Naive B cell (primary cell): ENCODE measurements at regions not wholly inside any gene's neighbourhood (a gene's known extent, or its start where the extent isn't known, plus 50 kb on each side); places are given as distances from the start of the nearest gene placed in this dataset.

Experiments
- ATAC-seq, 2 donors: fragments of 150-1000 bp; cut with Tn5 transposase; 2 replicates each; pipeline ENCODE4 v1.10.0; 2021; ENCODE audit warnings: low read depth in 2 of 2, mild to moderate bottlenecking in 2 of 2, moderate library complexity in 2 of 2
- DNase-seq: peaks from one replicate; pipeline ENCODE4 v3.0.0; 2022
- H3K27ac Mint-ChIP-seq, 6 donors: one replicate each; pipeline ENCODE4 v1.8.0; 2020 to 2022; ENCODE audit warnings: mild to moderate bottlenecking in 6 of 6, mixed read lengths in 6 of 6, moderate library complexity in 5 of 6, inconsistent platforms in 2 of 6
- H3K27me3 Mint-ChIP-seq, 3 donors: one replicate each; pipeline ENCODE4 v1.8.0; 2021 to 2022; ENCODE audit warnings: mixed read lengths in 3 of 3, mild to moderate bottlenecking in 1 of 3
- H3K36me3 Mint-ChIP-seq, 2 donors: one replicate each; pipeline ENCODE4 v1.8.0; 2020 to 2022; ENCODE audit warnings: mixed read lengths in 2 of 2, inconsistent platforms in 1 of 2, mild to moderate bottlenecking in 1 of 2
- H3K4me1 Mint-ChIP-seq, 3 donors: one replicate each; pipeline ENCODE4 v1.8.0; 2020 to 2022; ENCODE audit warnings: mixed read lengths in 3 of 3, inconsistent platforms in 1 of 3, mild to moderate bottlenecking in 1 of 3, moderate library complexity in 1 of 3
- H3K4me3 Mint-ChIP-seq, 8 donors: one replicate each; pipeline ENCODE4 v1.8.0; 2020 to 2022; ENCODE audit warnings: mild to moderate bottlenecking in 8 of 8, mixed read lengths in 8 of 8, moderate library complexity in 8 of 8, inconsistent platforms in 2 of 8
- H3K9me3 Mint-ChIP-seq, 7 donors: one replicate each; pipeline ENCODE4 v1.8.0; 2020 to 2022; ENCODE audit warnings: mixed read lengths in 7 of 7, mild to moderate bottlenecking in 5 of 7, inconsistent platforms in 2 of 7, moderate library complexity in 1 of 7

DNA sequence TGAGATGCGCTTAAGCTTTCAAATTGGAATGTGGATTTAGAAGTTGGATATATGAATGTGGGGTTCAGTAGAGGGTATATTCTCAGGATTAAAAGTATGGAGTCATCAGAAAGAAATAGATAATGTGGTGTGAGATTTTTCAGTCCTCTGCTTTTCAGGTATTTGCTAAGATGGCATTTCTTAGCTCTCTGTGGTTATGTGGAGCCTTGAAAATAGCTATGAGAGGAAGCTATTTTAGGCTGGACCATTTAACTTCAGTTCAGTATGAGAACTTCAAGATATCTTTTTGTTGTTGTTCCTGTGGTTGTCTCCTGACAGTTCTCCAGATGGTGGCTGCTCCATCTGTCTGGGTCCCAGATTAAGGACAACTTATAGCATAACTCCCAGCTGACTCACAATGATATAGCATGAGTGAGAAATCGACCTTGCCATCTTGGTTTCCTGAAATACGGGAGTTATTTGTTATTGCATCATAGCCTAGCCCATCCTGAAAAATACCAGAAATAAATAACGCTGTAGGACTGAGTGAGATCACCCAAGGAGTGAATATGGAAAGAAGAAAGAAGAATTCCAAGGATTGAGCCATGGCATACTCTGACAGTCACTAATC, 461.5 kb downstream of the ANXA1 start:
- no peaks in the 10 kb centered on the region for H3K4me1 Mint-ChIP-seq
- DNase-seq: no peak
- H3K27me3 Mint-ChIP-seq: no peaks in the 10 kb centered on the region
- peaks cover 0 to 4% (median 2%) of the 10 kb centered on the region in 7 donors for H3K9me3 Mint-ChIP-seq
- H3K27ac Mint-ChIP-seq: no peak overlapping the region
- ATAC-seq: no peak
- H3K4me3 Mint-ChIP-seq: no peak overlapping the region
- H3K36me3 Mint-ChIP-seq: no peaks in the 10 kb centered on the region

DNA sequence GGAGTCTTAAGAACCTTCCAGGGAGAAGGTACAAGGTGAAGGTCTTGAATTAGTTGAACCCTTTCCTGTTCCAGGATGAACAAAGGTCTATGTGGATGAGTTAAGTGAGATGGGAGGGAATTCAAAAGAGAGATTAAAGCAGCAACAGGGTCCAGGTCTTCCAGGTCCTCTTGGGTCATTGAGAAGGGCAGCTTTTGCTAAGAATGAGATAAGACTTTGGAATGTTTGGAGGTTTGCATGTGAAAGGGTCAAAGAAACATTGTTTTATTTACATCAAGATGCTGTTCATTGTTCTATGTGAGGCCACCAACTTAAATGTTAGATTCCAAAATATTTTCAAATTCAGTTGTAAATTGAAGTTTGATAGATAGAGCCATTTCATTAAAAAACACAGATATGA, 463.9 kb downstream of the ANXA1 start:
- ATAC-seq (no peak), DNase-seq (no peak)
- Mint-ChIP-seq H3K4me3 (no peak overlapping the region), H3K4me1 (no peaks in the 10 kb centered on the region), H3K27ac (no peak overlapping the region), H3K36me3 (no peaks in the 10 kb centered on the region), H3K27me3 (no peaks in the 10 kb centered on the region), H3K9me3 (peaks cover 0 to 8% (median 3%) of the 10 kb centered on the region in 7 donors)

DNA sequence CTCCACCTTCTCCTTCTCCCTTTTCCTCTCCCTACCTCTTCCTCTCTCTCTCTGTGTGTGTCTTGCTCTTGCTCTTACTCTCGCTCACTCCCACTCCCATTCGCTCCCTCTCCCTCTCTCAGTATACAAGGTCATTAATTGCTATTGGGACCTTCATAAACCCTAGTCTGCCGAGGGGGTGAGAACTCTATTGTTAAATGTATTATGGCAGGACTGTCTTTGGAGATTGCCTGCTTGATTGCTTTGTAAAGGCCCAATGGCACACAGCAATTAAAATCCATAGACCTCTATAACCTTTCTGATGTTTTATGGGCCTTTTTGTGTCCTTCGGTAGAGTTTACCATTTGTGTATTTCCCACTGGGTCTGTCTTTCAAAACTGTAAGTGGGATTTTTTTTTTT, 465.9 kb downstream of the ANXA1 start:
- H3K27ac Mint-ChIP-seq: no peak overlapping the region
- DNase-seq: no peak
- H3K4me3 Mint-ChIP-seq: no peak overlapping the region
- ATAC-seq: no peak
- H3K27me3 Mint-ChIP-seq: no peaks in the 10 kb centered on the region
- H3K9me3 Mint-ChIP-seq: peaks cover 0 to 8% (median 3%) of the 10 kb centered on the region in 7 donors
- H3K36me3 Mint-ChIP-seq: no peaks in the 10 kb centered on the region
- no peaks in the 10 kb centered on the region for H3K4me1 Mint-ChIP-seq

- no peak overlapping the region for H3K4me3 Mint-ChIP-seq
These were observed 489.3 kb downstream of the ANXA1 start for GRCh38 chr9:73640971-73641370.

GRCh38 chr9:73643379-73644013, 491.8 kb downstream of the ANXA1 start:
- DNase-seq (no peak), ATAC-seq (no peak)
- H3K27me3 Mint-ChIP-seq: no peaks in the 10 kb centered on the region
- H3K27ac Mint-ChIP-seq: no peak overlapping the region
- no peaks in the 10 kb centered on the region for H3K36me3 Mint-ChIP-seq
- no peak overlapping the region for H3K4me3 Mint-ChIP-seq
- no peaks in the 10 kb centered on the region for H3K4me1 Mint-ChIP-seq
- H3K9me3 Mint-ChIP-seq: peaks cover 0 to 12% (median 0%) of the 10 kb centered on the region in 7 donors

More at GRCh38 chr9:73640971-73641370, 489.3 kb downstream of the ANXA1 start:
- no peak for ATAC-seq
- no peak for DNase-seq
- Mint-ChIP-seq H3K4me1 (no peaks in the 10 kb centered on the region), H3K36me3 (no peaks in the 10 kb centered on the region), H3K27me3 (no peaks in the 10 kb centered on the region), H3K27ac (no peak overlapping the region), H3K9me3 (peaks cover 0 to 8% (median 2%) of the 10 kb centered on the region in 7 donors)

GRCh38 chr9:73647560-73647959, 495.9 kb downstream of the ANXA1 start:
- no peak for ATAC-seq
- H3K27ac Mint-ChIP-seq: no peak overlapping the region
- no peaks in the 10 kb centered on the region for H3K4me1 Mint-ChIP-seq
- H3K27me3 Mint-ChIP-seq: no peaks in the 10 kb centered on the region
- H3K9me3 Mint-ChIP-seq: peaks cover 0 to 9% (median 3%) of the 10 kb centered on the region in 7 donors
- no peak for DNase-seq
- H3K4me3 Mint-ChIP-seq: no peak overlapping the region
- H3K36me3 Mint-ChIP-seq: no peaks in the 10 kb centered on the region

DNA sequence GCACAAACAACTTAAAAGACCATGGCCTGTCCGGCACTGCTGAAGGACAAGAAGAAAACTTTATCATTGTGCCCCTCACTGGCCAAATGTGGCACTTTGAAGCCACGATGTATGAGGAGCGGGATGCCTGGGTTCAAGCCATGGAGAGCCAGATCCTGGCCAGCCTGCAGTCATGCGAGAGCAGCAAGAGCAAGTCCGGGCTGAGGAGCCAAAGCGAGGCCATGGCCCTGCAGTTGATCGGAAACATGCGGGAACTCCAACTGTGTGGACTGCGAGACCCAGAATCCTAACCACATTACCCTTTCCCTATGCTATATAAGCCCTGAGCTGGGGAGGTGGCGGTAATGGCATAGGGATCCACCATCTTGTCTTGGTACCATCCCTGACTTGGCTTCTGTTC, 497.9 kb downstream of the ANXA1 start:
- no peak for ATAC-seq
- no peak for DNase-seq
- no peak overlapping the region for H3K4me3 Mint-ChIP-seq
- no peaks in the 10 kb centered on the region for H3K36me3 Mint-ChIP-seq
- no peaks in the 10 kb centered on the region for H3K4me1 Mint-ChIP-seq
- no peak overlapping the region for H3K27ac Mint-ChIP-seq
- H3K9me3 Mint-ChIP-seq: peaks cover 0 to 9% (median 3%) of the 10 kb centered on the region in 7 donors
- no peaks in the 10 kb centered on the region for H3K27me3 Mint-ChIP-seq

DNA sequence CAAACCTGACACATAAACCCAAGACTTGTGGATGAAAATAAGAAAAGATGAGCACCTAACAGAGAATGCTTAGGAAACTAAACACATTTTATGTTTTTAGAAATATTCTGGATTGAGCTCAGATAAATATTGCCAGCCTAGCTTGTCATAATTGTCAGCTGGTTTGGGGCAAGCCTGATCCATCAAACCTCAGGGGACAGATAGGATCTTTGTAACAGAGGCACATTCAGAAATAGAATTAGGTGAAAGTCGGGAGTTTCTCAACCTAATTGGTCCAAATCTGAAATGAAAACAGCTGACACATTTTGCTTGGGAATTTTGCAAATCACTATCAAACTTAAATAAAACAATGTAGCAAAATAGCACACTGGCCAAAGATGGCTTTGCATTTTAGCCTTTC, 503.7 kb downstream of the ANXA1 start:
- no peak for ATAC-seq
- Mint-ChIP-seq H3K36me3 (no peaks in the 10 kb centered on the region), H3K4me1 (no peaks in the 10 kb centered on the region), H3K9me3 (peaks cover 0 to under 1% (median 0%) of the 10 kb centered on the region in 7 donors), H3K27ac (no peak overlapping the region), H3K4me3 (no peak overlapping the region), H3K27me3 (no peaks in the 10 kb centered on the region)
- DNase-seq: no peak

DNA sequence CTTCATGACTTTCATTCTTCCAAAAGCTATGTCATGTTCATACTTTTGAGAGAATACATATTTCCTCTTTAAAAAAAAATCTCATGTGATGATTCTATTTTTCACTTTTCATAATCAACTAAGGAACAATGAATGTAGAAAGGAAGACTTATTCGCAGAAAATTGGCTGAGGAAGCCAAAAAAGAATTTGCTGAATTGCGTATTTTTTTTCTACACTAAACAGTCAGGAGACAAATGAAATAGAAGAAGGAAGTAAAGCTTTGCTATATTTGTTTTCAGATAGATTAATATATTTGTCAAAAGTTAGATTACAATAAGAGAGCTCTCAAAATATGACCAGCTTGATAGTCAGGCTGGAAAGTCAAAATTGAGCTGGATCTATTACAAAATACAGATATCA, 504.2 kb downstream of the ANXA1 start:
- no peaks in the 10 kb centered on the region for H3K9me3 Mint-ChIP-seq
- H3K4me3 Mint-ChIP-seq: no peak overlapping the region
- DNase-seq (no peak), ATAC-seq (no peak)
- H3K27ac Mint-ChIP-seq: no peak overlapping the region
- no peaks in the 10 kb centered on the region for H3K36me3 Mint-ChIP-seq
- no peaks in the 10 kb centered on the region for H3K4me1 Mint-ChIP-seq
- H3K27me3 Mint-ChIP-seq: no peaks in the 10 kb centered on the region

DNA sequence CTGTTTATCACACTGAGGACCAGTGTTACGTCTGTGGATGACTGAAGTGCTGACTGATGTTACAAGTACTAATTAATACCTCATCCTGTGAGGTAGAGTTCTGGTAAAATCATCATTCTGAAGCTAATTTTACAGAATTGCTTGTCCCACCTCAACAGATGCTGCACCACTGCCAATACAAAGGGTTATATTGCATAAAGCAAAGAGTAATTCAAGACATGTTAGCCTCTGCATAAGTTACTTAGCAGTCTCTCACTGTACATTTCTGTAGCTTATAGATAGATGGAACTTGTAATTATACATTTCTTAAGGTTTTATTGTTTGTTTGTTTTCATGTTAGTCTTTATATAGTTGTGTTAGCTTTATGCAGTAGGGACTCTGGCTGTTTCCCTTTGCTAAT, 513.6 kb downstream of the ANXA1 start:
- peaks cover 0 to 4% (median 0%) of the 10 kb centered on the region in 7 donors for H3K9me3 Mint-ChIP-seq
- H3K27ac Mint-ChIP-seq: no peak overlapping the region

DNA sequence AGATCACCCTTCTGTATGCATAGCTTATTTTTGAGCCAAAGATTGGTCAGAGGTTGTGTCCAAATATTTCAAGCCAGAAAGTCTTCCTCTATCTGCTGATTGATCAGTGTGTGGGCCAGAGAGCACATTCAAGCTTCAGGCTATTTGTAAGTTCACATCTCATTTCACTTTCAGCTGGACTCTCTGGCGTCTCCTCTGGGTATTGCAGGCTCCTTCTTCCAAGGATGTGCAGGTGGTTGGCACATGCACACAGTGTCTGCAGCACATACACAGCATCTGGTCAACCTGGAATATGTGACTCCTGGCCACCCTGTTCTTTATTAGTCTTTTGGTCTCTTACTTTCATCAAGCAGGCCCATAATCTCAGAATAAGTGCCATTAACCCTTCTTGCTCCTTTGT, 516.1 kb downstream of the ANXA1 start:
- Mint-ChIP-seq H3K27ac (no peak overlapping the region), H3K36me3 (no peaks in the 10 kb centered on the region), H3K4me3 (no peak overlapping the region), H3K9me3 (peaks cover 0 to 3% (median 0%) of the 10 kb centered on the region in 7 donors), H3K27me3 (no peaks in the 10 kb centered on the region), H3K4me1 (no peaks in the 10 kb centered on the region)
- no peak for ATAC-seq
- no peak for DNase-seq

More for the DNA sequence above, 513.6 kb downstream of the ANXA1 start:
- Mint-ChIP-seq H3K4me3 (no peak overlapping the region), H3K36me3 (no peaks in the 10 kb centered on the region), H3K27me3 (no peaks in the 10 kb centered on the region), H3K4me1 (no peaks in the 10 kb centered on the region)
- ATAC-seq: no peak
- no peak for DNase-seq

DNA sequence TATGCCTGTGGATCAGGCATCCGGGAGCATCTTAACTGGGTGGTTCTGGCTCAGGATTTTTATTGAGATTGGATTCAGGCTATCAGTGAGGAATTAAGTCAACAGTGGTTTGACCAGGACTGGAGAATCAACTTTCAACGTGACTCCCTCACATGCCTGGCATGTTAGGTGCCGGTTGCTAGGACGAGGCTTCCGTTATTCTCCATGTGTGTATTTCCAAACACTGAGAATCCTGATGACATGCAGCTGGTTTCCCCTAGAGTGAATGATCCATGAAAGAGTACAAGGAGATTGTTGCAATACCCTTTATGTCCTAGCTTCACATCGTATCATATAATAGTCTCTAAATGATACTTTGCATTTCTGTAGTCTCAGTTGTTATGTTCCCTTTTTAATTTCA, 529.2 kb downstream of the ANXA1 start:
- no peak overlapping the region for H3K27ac Mint-ChIP-seq
- H3K36me3 Mint-ChIP-seq: no peaks in the 10 kb centered on the region
- H3K4me3 Mint-ChIP-seq: no peak overlapping the region
- ATAC-seq (no peak), DNase-seq (no peak)
- no peaks in the 10 kb centered on the region for H3K4me1 Mint-ChIP-seq
- H3K27me3 Mint-ChIP-seq: no peaks in the 10 kb centered on the region
- H3K9me3 Mint-ChIP-seq: peaks cover 0 to 13% (median 4%) of the 10 kb centered on the region in 7 donors

DNA sequence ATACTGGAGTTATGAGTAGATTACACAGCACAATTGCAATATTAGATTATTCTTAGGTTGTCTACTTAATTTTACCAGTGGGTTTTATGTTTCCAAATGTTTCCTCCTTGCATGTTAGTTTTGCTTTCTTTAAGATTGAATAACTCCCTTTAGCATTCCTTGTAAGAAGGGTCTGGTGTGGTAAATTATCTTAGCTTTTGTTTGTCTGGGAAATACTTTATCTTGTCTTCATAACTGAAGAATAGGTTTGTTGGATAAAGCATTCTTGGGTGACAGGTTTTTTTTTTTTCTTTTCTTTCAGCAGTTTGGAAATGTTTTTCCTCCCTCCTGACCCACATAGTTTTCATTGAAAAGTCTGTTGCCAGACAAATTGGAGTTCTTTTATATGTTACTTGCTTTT, 531.1 kb downstream of the ANXA1 start:
- DNase-seq: no peak
- no peaks in the 10 kb centered on the region for H3K27me3 Mint-ChIP-seq
- H3K4me1 Mint-ChIP-seq: no peaks in the 10 kb centered on the region
- no peak for ATAC-seq
- no peak overlapping the region for H3K4me3 Mint-ChIP-seq
- H3K36me3 Mint-ChIP-seq: no peaks in the 10 kb centered on the region
- H3K27ac Mint-ChIP-seq: no peak overlapping the region
- peaks cover 0 to 13% (median 4%) of the 10 kb centered on the region in 7 donors for H3K9me3 Mint-ChIP-seq

- no peak for DNase-seq
- Mint-ChIP-seq H3K27ac (no peak overlapping the region), H3K4me1 (no peaks in the 10 kb centered on the region)
These were observed 532.4 kb downstream of the ANXA1 start for GRCh38 chr9:73683862-73684591.

More at GRCh38 chr9:73683862-73684591, 532.4 kb downstream of the ANXA1 start:
- Mint-ChIP-seq H3K36me3 (no peaks in the 10 kb centered on the region), H3K27me3 (no peaks in the 10 kb centered on the region), H3K9me3 (peaks cover 0 to 13% (median 4%) of the 10 kb centered on the region in 7 donors), H3K4me3 (no peak overlapping the region)
- ATAC-seq: no peak
